ENCODE measurements at regions not wholly inside any gene's neighbourhood (a gene's known extent, or its start where the extent isn't known, plus 50 kb on each side); places are given as distances from the start of the nearest gene placed in this dataset.

DNA sequence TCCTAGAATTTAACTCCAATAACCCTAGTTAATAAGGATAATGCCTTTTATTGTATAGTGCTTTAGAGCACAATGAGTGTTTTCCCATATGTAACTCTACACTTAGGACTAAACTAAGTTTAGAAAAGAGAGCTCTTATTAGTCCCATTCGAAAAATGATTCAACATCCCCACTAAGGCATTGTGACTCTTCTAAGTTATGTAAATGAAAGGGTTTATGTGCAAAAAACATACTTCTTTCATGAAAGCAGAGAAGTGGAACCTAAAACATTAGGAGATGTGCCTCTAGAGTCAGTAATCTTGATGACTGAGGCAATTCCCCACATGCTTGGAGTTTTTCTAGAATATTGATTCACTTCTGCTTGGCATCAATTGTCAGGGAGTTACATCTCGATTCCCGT is 344.1 kb upstream of the ZNF717 start:
- no peak for DNase-seq
- no peak for TF ChIP-seq CTCF (IDR thresholded peaks at IDR 0.05)
- intact Hi-C loops (cut with DNase I) = no loop called here
- H3K36me3 ChIP-seq = no peaks in the 10 kb centered on the region
- no peak for ATAC-seq
- H3K27ac ChIP-seq = no peak overlapping the region
- H3K4me1 ChIP-seq = no peaks in the 10 kb centered on the region
- no peak overlapping the region for H3K4me3 ChIP-seq
- H3K27me3 ChIP-seq (ENCODE audit: low read depth) = no peaks in the 10 kb centered on the region
- H3K9me3 ChIP-seq = no peaks in the 10 kb centered on the region

GRCh38 chr3:76131396-76132153 is 346.2 kb upstream of the ZNF717 start:
- Histone ChIP-seq H3K27me3 (ENCODE audit: low read depth) (no peaks in the 10 kb centered on the region), H3K9me3 (no peaks in the 10 kb centered on the region), H3K36me3 (no peaks in the 10 kb centered on the region), H3K4me1 (no peaks in the 10 kb centered on the region), H3K4me3 (no peak overlapping the region), H3K27ac (no peak overlapping the region)
- intact Hi-C loops (cut with DNase I) = no loop called here
- no peak for TF ChIP-seq CTCF (IDR thresholded peaks at IDR 0.05)
- ATAC-seq = no peak
- DNase-seq = no peak

- ATAC-seq = no peak
- no peak overlapping the region for H3K4me3 ChIP-seq
- no peaks in the 10 kb centered on the region for H3K9me3 ChIP-seq
- DNase-seq = no peak
- H3K36me3 ChIP-seq = no peaks in the 10 kb centered on the region
- intact Hi-C loops (cut with DNase I) = no loop called here
- no peaks in the 10 kb centered on the region for H3K4me1 ChIP-seq
- no peak for TF ChIP-seq CTCF (IDR thresholded peaks at IDR 0.05)
- no peaks in the 10 kb centered on the region for H3K27me3 ChIP-seq (ENCODE audit: low read depth)
- H3K27ac ChIP-seq = no peak overlapping the region
These were observed 346.8 kb upstream of the ZNF717 start for GRCh38 chr3:76132154-76132470.

DNA sequence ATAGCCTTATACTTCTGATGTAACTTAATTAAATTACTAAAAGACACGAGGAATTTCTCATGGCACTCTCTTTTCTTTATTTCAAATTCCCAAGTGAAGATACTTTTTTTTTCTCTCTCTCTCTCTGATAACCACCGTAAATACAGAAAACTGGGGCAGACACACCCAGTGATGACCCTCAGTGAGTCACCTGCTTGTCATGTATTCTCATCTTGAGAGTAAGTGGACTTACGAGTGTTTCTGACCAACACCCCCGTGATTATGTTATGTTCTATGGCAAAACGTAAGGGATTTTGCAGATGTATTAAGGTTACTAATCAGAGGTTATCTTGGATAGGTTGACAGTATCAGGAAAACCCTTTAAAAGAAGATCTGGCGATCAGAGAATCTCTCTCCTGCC is 348.8 kb upstream of the ZNF717 start:
- no peak for TF ChIP-seq CTCF (IDR thresholded peaks at IDR 0.05)
- Histone ChIP-seq H3K27me3 (ENCODE audit: low read depth) (no peaks in the 10 kb centered on the region), H3K36me3 (no peaks in the 10 kb centered on the region), H3K9me3 (no peaks in the 10 kb centered on the region), H3K4me3 (no peak overlapping the region), H3K27ac (no peak overlapping the region), H3K4me1 (no peaks in the 10 kb centered on the region)
- ATAC-seq (no peak), DNase-seq (no peak)
- intact Hi-C loops (cut with DNase I) = no loop called here

GRCh38 chr3:76138921-76139320 is 353.6 kb upstream of the ZNF717 start:
- DNase-seq = no peak
- Histone ChIP-seq H3K27me3 (ENCODE audit: low read depth) (no peaks in the 10 kb centered on the region), H3K4me3 (no peak overlapping the region), H3K9me3 (no peaks in the 10 kb centered on the region), H3K36me3 (no peaks in the 10 kb centered on the region), H3K4me1 (no peaks in the 10 kb centered on the region), H3K27ac (no peak overlapping the region)
- no peak for TF ChIP-seq CTCF (IDR thresholded peaks at IDR 0.05)
- no peak for ATAC-seq
- intact Hi-C loops (cut with DNase I) = no loop called here

Data from lower lobe of right lung (tissue), 2 donors.